HCT116 (cell line): ENCODE measurements at regions not wholly inside any gene's neighbourhood (a gene's known extent, or its start where the extent isn't known, plus 50 kb on each side); places are given as distances from the start of the nearest gene placed in this dataset.

ENCODE experiments used
- ATAC-seq: fragments of 200-7000 bp; cut with Tn5 transposase; 2 replicates; pipeline ENCODE4 v1.9.1; 2020; ENCODE audit warnings: mild to moderate bottlenecking, moderate library complexity
- BruUV-seq: library from RNA; stranded (reverse); fragments of 400-500 nt; replicated peaks from 2 replicates; lab custom pipeline; 2021; lab: Mats Ljungman, UMichigan
- CTCF ChIA-PET: fragments of 300-600 bp; sonication (Branson Sonifier 250); formaldehyde crosslinking; loops from one replicate; lab custom pipeline; 2021; ENCODE audit warnings: antibody characterized with exemption; lab: Charles Lee
- POLR2A ChIA-PET: fragments of 300-600, 350-600 bp; sonication (Branson Sonifier 250); formaldehyde crosslinking; loops from one replicate; lab custom pipeline; 2021; ENCODE audit warnings: antibody characterized with exemption; lab: Charles Lee
- RAD21 ChIA-PET, 2 experiments: fragments of 300-600 bp; sonication (Branson Sonifier 250); formaldehyde crosslinking; loops; one replicate each; lab custom pipeline; 2023; ENCODE audit warnings: low total read pairs in 2 of 2; ENCODE audit not compliant: uncharacterized antibody in 2 of 2, unreplicated experiment in 2 of 2, low non-redundant PET in 1 of 2; lab: Charles Lee
- DNase-seq: peaks from one replicate; pipeline ENCODE4 v3.0.0-alpha.2; 2010; ENCODE audit warnings: low read depth, low spot score
- H2AFZ ChIP-seq: fragments of 200-600 bp; shearing (Covaris generic), sonication (generic); 2 replicates; pipeline ENCODE4 v1.6.1; 2017; ENCODE audit warnings: low read depth, mixed run types, mixed read lengths, antibody characterized with exemption, low read length; ENCODE audit not compliant: poor library complexity, severe bottlenecking
- H3K27ac ChIP-seq: 2 replicates; pipeline ENCODE4 v1.5.1; 2012; ENCODE audit warnings: low read depth, low read length
- H3K27me3 ChIP-seq: fragments of 200-600 bp; sonication (generic); 2 replicates; pipeline ENCODE4 v1.6.1; 2016; ENCODE audit warnings: mixed run types, low read length, mixed read lengths; ENCODE audit not compliant: insufficient read depth
- H3K36me3 ChIP-seq, 2 experiments: fragments of 200-500 bp in 1 of 2; fragments of 200-600 bp in 1 of 2; sonication (Bioruptor generic) in 1 of 2; sonication (generic) in 1 of 2; 2 replicates each; pipeline versions ENCODE4 v1.5.1 to v1.6.1; 2014 to 2016; ENCODE audit warnings: low read length in 2 of 2, inconsistent platforms in 1 of 2, mixed read lengths in 1 of 2, mixed run types in 1 of 2; ENCODE audit not compliant: insufficient read depth in 2 of 2, control insufficient read depth in 1 of 2
- H3K4me1 ChIP-seq, 2 experiments: fragments of 200-600 bp in 1 of 2; sonication (generic) in 1 of 2; 2 replicates each; pipeline versions ENCODE4 v1.5.1 to v1.6.1; 2012 to 2017; ENCODE audit warnings: low read length in 2 of 2, inconsistent platforms in 1 of 2, mild to moderate bottlenecking in 1 of 2, mixed read lengths in 1 of 2, mixed run types in 1 of 2, moderate library complexity in 1 of 2; ENCODE audit not compliant: insufficient read depth in 2 of 2, control insufficient read depth in 1 of 2
- H3K4me2 ChIP-seq: fragments of 200-600 bp; sonication (generic); 2 replicates; pipeline ENCODE4 v1.6.1; 2017; ENCODE audit warnings: mixed run types, low read length, mixed read lengths
- H3K4me3 ChIP-seq, 2 experiments: fragments of 200-600 bp in 1 of 2; sonication (generic) in 1 of 2; replicated peaks in 1 of 2; 2 replicates each; pipeline ENCODE4 v1.5.1; 2011 to 2016; ENCODE audit warnings: low read length in 2 of 2, control low read depth in 1 of 2, low read depth in 1 of 2, mild to moderate bottlenecking in 1 of 2, mixed read lengths in 1 of 2, mixed run types in 1 of 2
- H3K79me2 ChIP-seq: fragments of 200-600 bp; sonication (generic); 2 replicates; pipeline ENCODE4 v1.6.1; 2017; ENCODE audit warnings: mild to moderate bottlenecking, mixed run types, low read length, moderate library complexity, mixed read lengths; ENCODE audit not compliant: insufficient read depth
- H3K9ac ChIP-seq: fragments of 200-600 bp; sonication (generic); 2 replicates; pipeline ENCODE4 v1.6.1; 2016; ENCODE audit warnings: low read length, mixed read lengths
- H3K9me2 ChIP-seq: fragments of 200-600 bp; sonication (generic), shearing (Covaris generic); 2 replicates; pipeline ENCODE4 v1.6.1; 2017; ENCODE audit warnings: mixed run types, mild to moderate bottlenecking, moderate library complexity; ENCODE audit not compliant: insufficient read depth
- H3K9me3 ChIP-seq, 2 experiments: fragments of 200-500 bp in 1 of 2; fragments of 200-600 bp in 1 of 2; sonication (Bioruptor generic) in 1 of 2; sonication (generic) in 1 of 2; 2 replicates each; pipeline ENCODE4 v1.6.1; 2014 to 2017; ENCODE audit warnings: low read length in 2 of 2, mixed read lengths in 2 of 2, inconsistent platforms in 1 of 2, low read depth in 1 of 2, mild to moderate bottlenecking in 1 of 2, mixed run types in 1 of 2, moderate library complexity in 1 of 2; ENCODE audit not compliant: control insufficient read depth in 1 of 2, insufficient read depth in 1 of 2
- H4K20me1 ChIP-seq: fragments of 200-600 bp; sonication (generic), shearing (Covaris generic); 2 replicates; pipeline ENCODE4 v1.6.1; 2017; ENCODE audit warnings: mixed run types, mild to moderate bottlenecking, moderate library complexity; ENCODE audit not compliant: insufficient read depth
- ATF3 ChIP-seq: IDR thresholded peaks from 2 replicates; pipeline ENCODE4 v1.6.1; 2012
- EZH2phosphoT487 ChIP-seq: fragments of 200-600 bp; IDR thresholded peaks from 2 replicates; pipeline ENCODE4 v1.6.1; 2018; ENCODE audit warnings: antibody characterized with exemption, borderline replicate concordance
- SRF ChIP-seq: IDR thresholded peaks from 2 replicates; pipeline ENCODE4 v1.6.1; 2012; ENCODE audit warnings: low read depth
- intact Hi-C: fragments of 100-400 bp; cut with micrococcal nuclease; formaldehyde crosslinking; loops from 2 replicates; pipeline ENCODE4 v1.10.0; 2022

DNA sequence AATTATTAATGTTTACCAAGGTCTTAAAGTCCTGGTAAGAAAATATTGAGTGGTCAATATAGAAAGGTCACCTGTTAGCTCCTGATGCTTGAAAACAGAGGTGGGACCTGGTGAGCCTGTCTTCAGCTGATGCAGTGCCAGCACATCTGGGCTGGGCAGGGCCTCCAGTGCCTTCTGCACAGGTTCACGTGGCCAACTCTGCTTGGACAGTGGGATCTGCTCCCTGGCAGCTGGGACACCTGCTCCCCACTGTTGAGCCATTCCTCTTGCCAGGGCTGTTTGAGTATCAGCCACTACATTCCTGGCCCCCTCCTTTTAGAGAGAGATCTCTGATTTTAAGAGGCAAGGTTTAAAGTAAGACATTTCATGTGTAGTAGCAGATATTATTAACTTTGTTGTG, 135.0 kb downstream of the TM9SF2 start:
- Histone ChIP-seq H3K9me2 (no peaks in the 10 kb centered on the region), H3K9me3 (no peaks in the 10 kb centered on the region), H3K4me3 (no peak overlapping the region), H3K27ac (no peak overlapping the region), H4K20me1 (no peaks in the 10 kb centered on the region), H3K27me3 (no peaks in the 10 kb centered on the region), H3K79me2 (no peaks in the 10 kb centered on the region; the same call in 1 of the 2 replicates), H2AFZ (no peak overlapping the region), H3K4me2 (no peak overlapping the region), H3K36me3 (no peaks in the 10 kb centered on the region), H3K4me1 (no peaks in the 10 kb centered on the region), H3K9ac (no peak overlapping the region)
- intact Hi-C loops: no loop called here
- POLR2A ChIA-PET: no interaction called here
- DNase-seq (no peak), ATAC-seq (no peak)
- no peak for TF ChIP-seq SRF
- CTCF ChIA-PET: no interaction called here
- BruUV-seq: no TSS peak
- RAD21 ChIA-PET: no interaction called here

- intact Hi-C loops: no loop called here
- H3K36me3 ChIP-seq: no peaks in the 10 kb centered on the region
- H3K4me3 ChIP-seq: no peak overlapping the region
- no peak for TF ChIP-seq ATF3
- no peak for TF ChIP-seq EZH2phosphoT487
- H3K27ac ChIP-seq: no peak overlapping the region
- H3K79me2 ChIP-seq: no peaks in the 10 kb centered on the region; the same call in 1 of the 2 replicates
- H2AFZ ChIP-seq: no peak overlapping the region
- H3K9me3 ChIP-seq: no peaks in the 10 kb centered on the region
- no peaks in the 10 kb centered on the region for H3K27me3 ChIP-seq
- ChIA-PET POLR2A (no interaction called here), CTCF (no interaction called here), RAD21 (no interaction called here)
- BruUV-seq: no TSS peak
- H4K20me1 ChIP-seq: no peaks in the 10 kb centered on the region
- H3K9me2 ChIP-seq: no peaks in the 10 kb centered on the region
- H3K9ac ChIP-seq: no peak overlapping the region
- H3K4me2 ChIP-seq: no peak overlapping the region
- DNase-seq (no peak), ATAC-seq (no peak)
- no peaks in the 10 kb centered on the region for H3K4me1 ChIP-seq
Observed at GRCh38 chr13:99634672-99635071, 133.4 kb downstream of the TM9SF2 start.
